LNCaP clone FGC (cell line): ENCODE measurements at regions not wholly inside any gene's neighbourhood (a gene's known extent, or its start where the extent isn't known, plus 50 kb on each side); places are given as distances from the start of the nearest gene placed in this dataset.
"Not testable (repeated sequence)": the region's sequence is repeated elsewhere in the genome, so short reads cannot be mapped to it uniquely, and the experiment has no call there.

ENCODE experiments used
- DNase-seq: peaks from one replicate; pipeline ENCODE4 v3.0.0-alpha.2; 2011; ENCODE audit warnings: low read depth
- H3K4me3 ChIP-seq: 2 replicates; pipeline ENCODE4 v1.5.1; 2011; ENCODE audit warnings: mild to moderate bottlenecking, low read depth, low read length, control low read depth
- TF ChIP-seq, protein P1 (sequence below): IDR thresholded peaks from 2 replicates; pipeline ENCODE4 v1.5.1; 2012; ENCODE audit warnings: mild to moderate bottlenecking; ENCODE audit not compliant: control insufficient read depth, insufficient read depth; ENCODE audit errors: extremely low read depth

DNA sequence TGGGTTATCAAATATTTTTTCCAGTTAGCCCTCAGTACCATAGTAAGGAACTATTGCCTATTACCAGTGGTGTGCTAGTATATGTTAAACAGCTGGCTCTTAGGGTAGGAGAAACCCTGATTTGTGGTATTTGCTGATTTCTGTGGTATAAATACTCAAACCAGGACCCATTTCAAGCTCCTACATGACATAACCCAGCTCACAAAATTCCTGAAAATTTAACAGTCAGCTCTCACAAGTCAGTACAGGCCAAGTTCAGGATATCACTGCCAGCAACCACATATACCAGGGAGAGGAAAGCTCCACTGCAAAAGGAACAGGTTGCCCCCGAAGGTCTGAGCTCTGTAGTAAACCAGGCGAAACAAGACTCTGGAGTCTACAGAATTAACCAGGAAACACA, 315.3 kb downstream of the NOVA1 start:
- DNase-seq = no peak
- no peak overlapping the region for H3K4me3 ChIP-seq
- TF ChIP-seq, protein P1, sequence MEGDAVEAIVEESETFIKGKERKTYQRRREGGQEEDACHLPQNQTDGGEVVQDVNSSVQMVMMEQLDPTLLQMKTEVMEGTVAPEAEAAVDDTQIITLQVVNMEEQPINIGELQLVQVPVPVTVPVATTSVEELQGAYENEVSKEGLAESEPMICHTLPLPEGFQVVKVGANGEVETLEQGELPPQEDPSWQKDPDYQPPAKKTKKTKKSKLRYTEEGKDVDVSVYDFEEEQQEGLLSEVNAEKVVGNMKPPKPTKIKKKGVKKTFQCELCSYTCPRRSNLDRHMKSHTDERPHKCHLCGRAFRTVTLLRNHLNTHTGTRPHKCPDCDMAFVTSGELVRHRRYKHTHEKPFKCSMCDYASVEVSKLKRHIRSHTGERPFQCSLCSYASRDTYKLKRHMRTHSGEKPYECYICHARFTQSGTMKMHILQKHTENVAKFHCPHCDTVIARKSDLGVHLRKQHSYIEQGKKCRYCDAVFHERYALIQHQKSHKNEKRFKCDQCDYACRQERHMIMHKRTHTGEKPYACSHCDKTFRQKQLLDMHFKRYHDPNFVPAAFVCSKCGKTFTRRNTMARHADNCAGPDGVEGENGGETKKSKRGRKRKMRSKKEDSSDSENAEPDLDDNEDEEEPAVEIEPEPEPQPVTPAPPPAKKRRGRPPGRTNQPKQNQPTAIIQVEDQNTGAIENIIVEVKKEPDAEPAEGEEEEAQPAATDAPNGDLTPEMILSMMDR = no peak

DNA sequence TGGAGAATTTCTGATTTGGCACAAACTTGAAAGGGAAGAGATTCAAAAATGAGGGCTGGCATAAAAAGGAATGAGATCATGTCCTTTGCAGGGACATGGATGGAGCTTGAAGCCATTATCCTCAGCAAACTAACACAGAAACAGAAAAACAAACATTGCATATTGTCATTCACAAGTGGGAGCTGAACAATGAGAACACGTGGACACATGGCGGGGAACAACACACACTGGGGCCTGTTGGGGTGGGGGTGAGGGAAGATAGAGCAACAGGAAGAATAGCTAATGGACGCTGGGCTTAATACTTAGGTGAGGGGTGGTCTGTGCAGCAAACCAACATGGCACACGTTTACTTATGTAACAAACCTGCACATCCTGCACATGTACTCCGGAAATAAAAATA, 315.8 kb downstream of the NOVA1 start:
- not testable (repeated sequence) for DNase-seq, H3K4me3 ChIP-seq

DNA sequence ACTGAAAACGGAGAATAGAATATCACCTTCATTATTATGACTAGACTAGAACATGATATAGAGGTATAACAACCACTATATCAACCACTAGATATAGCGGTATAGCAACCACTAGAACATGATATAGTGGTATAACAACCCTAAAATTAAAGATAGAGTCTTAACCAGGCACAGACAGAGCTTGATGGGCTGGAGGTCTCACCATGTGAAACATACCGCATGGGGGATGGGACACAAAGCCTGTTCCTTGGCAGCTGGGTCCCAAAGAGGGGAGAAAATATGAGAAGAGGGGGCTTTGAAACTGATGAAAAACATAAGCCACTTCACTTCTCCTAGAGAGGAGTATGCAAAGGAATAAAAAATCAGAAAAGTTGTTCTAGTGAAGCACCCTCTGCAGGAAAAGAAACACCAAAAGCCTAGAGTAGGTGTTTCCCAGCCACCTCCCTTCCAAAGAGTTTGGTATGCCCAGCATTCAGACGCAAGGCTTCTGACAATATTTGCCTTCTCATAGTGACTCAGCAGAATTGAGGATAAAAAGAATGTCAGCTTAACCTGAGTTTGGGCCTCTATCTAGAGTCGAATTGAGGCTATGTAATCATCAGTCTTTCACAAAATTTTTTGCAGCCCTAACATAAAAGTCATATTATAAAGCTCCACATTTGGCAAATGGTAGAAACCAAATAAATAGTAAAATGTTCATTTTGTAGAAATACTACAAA, 316.4 kb downstream of the NOVA1 start:
- H3K4me3 ChIP-seq = no peak overlapping the region
- TF ChIP-seq, protein P1 = no peak
- DNase-seq = peak; percentile 31

DNA sequence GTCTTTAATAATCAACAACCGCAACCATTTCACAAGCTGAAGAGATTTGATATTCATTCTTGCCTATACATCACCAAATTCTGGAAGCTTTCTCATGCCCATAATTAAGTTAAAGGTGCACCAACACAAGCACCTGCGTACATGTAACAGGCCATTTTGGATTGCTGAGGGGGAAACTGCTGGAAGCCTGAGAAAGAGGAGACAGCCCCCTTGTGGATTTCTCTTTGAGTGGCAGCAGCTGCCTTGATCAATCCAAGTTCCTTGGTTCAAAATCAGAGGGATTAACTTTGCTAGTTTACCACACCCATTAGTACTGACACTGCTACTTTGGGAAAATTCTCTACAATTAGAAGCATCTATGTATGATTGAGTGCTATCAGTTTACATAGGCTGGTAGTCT, 321.1 kb downstream of the NOVA1 start:
- H3K4me3 ChIP-seq = no peak overlapping the region
- no peak for DNase-seq
- TF ChIP-seq, protein P1 = peak; percentile 46

DNA sequence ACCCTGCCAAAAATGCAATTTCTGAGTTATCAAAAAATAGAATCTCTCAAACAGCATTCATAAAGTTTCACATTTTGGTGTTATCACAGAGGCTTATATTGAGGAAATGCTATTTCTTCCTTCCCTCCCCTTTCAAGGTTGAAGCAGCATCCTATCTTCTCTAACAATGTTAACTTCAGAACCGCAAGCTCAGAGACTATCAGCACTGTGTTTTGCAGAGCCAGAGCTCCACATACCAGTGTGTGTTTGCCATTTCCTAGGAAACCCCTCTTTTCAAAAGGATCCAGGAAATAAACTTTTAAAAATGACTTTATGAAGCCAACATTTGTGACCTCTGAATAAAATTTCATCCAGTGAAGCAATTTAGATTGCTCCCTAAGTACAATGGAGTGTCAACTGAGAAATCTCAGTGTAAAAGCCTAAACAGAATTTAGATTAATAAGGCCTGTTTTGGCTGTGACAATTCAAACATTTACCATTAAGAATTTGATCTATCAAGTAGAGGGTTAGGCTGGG, 332.6 kb downstream of the NOVA1 start:
- TF ChIP-seq, protein P1 = no peak
- no peak overlapping the region for H3K4me3 ChIP-seq
- no peak for DNase-seq

DNA sequence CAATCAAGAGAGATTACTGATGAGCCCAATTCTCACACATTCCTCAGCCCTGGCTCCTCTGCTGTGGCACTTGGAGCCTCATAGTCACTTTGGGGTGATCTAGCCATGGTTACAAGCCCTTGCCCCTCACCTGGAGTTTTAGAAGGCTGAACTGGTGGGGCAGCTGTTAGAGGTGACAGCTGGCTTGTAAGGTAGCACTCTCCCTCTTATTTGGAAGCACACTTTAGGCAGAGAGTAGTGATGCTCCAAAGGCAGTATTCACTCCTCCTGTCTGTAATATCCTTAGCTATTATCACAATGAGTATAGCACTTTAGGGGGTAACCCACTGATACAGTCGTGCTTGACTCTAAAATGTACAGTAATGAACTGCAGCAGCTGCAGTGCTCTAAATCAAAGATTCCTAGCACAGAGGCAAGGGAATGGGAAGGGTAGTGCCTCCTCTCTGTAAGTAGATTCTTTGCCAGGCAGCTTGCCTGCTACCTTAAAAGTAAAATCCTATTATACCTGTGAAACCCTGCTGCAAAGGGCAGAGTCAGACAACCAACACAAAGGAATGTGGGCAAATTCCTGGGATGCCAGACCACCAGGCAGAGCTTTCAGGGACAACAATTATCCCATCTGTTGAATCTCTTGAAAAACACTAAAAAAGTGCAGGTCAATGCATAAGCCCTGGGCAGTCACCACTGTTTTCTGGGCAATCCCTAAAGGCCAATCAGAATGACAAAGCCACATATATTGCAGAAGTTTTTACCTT, 336.3 kb downstream of the NOVA1 start:
- no peak for DNase-seq
- H3K4me3 ChIP-seq = no peak overlapping the region
- TF ChIP-seq, protein P1 = no peak

DNA sequence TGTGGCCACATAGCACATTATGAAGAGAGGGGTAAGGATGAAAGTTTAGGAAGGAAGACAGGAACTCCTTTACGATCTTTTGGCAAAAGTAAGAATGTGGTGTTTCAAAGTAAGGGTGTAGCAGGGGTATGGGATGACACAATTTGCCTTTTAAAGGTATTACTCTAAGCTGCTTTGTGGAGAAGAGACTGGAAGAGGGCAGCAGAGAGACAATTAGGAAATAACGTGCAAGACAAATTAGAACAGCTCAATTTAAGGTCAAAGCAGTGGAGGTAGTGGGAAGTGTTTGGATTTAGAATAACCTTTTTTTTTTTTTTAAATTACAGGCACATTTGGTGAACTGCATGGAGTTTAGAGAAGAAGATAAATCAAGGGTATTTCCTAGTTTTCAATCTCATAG, 342.6 kb downstream of the NOVA1 start:
- TF ChIP-seq, protein P1 = peak; percentile 63
- DNase-seq = peak; percentile 13
- no peak overlapping the region for H3K4me3 ChIP-seq
